Left ventricle myocardium inferior (tissue), 1 donor: ENCODE measurements at regions not wholly inside any gene's neighbourhood (a gene's known extent, or its start where the extent isn't known, plus 50 kb on each side); places are given as distances from the start of the nearest gene placed in this dataset.

Source experiments
- DNase-seq: peaks from one replicate; pipeline ENCODE4 v3.0.0-alpha.2; 2020
- H3K27ac ChIP-seq: fragments of 200-600 bp; replicated peaks from 2 replicates; pipeline ENCODE4 v1.8.0; 2021
- H3K27me3 ChIP-seq: fragments of 200-600 bp; 2 replicates; pipeline ENCODE4 v1.8.0; 2021; ENCODE audit warnings: low read depth
- H3K36me3 ChIP-seq: fragments of 200-600 bp; 2 replicates; pipeline ENCODE4 v1.8.0; 2021
- H3K4me1 ChIP-seq: fragments of 200-600 bp; 2 replicates; pipeline ENCODE4 v1.8.0; 2021
- H3K4me3 ChIP-seq: fragments of 200-600 bp; 2 replicates; pipeline ENCODE4 v1.8.0; 2021; ENCODE audit warnings: mild to moderate bottlenecking, moderate library complexity
- H3K9me3 ChIP-seq: fragments of 200-600 bp; replicated peaks from 2 replicates; pipeline ENCODE4 v1.8.0; 2021
- CTCF ChIP-seq: fragments of 200-600 bp; IDR thresholded peaks from 2 replicates; pipeline ENCODE4 v1.8.0; 2021; ENCODE audit warnings: antibody characterized with exemption, mild to moderate bottlenecking, borderline replicate concordance
- intact Hi-C: fragments of 100-400 bp; cut with micrococcal nuclease; formaldehyde crosslinking; loops from one replicate; pipeline ENCODE4 v1.11.0; 2022
- donor health status: DM: no; HTN: yes; CAD: no; lungs with severe emphysema.

DNA sequence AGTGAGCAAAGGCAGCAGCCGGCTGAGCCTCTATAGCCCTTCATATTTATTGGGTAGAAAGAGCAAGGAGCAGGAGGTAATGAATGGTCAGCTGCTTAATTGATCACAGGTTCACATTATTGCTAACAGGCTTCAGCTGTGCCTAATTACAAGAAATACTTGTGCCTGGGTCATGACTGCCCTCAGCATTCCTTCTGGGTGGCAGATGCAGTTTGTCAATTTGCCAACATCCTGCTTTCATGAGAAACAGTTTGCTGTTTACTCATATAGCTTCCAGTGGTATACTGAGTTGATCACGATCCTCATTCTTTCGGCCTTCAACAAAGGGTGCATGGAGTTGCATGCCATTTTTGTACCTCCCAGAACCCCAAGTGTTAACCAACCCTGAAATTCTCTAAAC, 81.0 kb upstream of the PLEKHG7 start:
- intact Hi-C loops = no loop called here
- H3K4me3 ChIP-seq = no peak overlapping the region
- no peaks in the 10 kb centered on the region for H3K4me1 ChIP-seq
- H3K27me3 ChIP-seq = no peaks in the 10 kb centered on the region
- no peak overlapping the region for H3K27ac ChIP-seq
- no peak for TF ChIP-seq CTCF
- no peaks in the 10 kb centered on the region for H3K36me3 ChIP-seq
- H3K9me3 ChIP-seq = peaks cover 8% of the 10 kb centered on the region
- DNase-seq = no peak

DNA sequence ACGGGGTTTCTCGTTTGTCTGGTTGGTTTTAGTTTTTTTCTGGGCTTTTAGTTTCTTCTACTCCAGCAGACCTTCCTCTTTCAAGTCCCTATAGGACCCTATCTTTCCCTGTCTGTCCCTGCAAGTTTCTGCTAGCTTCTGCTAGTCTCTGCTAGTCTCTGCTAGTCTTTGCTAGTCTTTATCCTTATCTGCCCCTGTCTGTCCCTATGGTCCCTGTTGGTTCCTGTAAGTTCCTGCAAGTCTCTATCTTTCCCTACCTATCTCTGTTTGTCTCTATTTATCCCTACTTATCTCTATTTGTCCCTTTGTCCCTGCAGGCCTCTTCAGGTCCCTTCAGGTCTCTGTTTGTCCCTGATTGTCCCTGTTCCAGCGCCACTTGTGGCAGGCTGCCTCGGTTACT, 81.5 kb upstream of the PLEKHG7 start:
- H3K4me3 ChIP-seq = no peak overlapping the region
- H3K27ac ChIP-seq = no peak overlapping the region
- no peaks in the 10 kb centered on the region for H3K4me1 ChIP-seq
- no peaks in the 10 kb centered on the region for H3K27me3 ChIP-seq
- H3K36me3 ChIP-seq = no peaks in the 10 kb centered on the region
- peaks cover 8% of the 10 kb centered on the region for H3K9me3 ChIP-seq
- no peak for DNase-seq
- intact Hi-C loops = no loop called here
- no peak for TF ChIP-seq CTCF

- no peaks in the 10 kb centered on the region for H3K4me1 ChIP-seq
- no peaks in the 10 kb centered on the region for H3K27me3 ChIP-seq
- TF ChIP-seq CTCF = no peak
- H3K36me3 ChIP-seq = no peaks in the 10 kb centered on the region
- H3K4me3 ChIP-seq = no peak overlapping the region
- intact Hi-C loops = no loop called here
- H3K27ac ChIP-seq = no peak overlapping the region
- peaks cover 8% of the 10 kb centered on the region for H3K9me3 ChIP-seq
- DNase-seq = no peak
These were observed 82.8 kb upstream of the PLEKHG7 start for GRCh38 chr12:92619730-92620684.

DNA sequence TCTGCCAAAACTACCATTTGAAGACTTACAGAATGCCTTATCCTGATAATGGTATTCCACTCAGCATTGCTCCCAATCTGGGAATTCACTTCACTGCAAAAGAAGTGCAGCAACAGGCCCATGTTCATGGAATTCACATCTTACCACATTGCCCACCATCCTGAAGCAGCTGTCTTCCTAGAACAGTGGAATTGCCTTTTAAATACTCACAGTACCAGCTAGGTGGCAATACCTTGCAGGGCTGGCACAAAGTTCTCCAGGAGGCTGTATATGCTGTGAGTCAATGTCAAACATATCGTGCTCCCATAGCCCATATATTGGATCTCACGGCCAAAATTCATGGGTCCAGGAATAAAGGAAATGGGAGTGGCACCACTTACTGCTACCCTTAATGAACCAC, 83.8 kb upstream of the PLEKHG7 start:
- Histone ChIP-seq H3K27me3 (no peaks in the 10 kb centered on the region), H3K27ac (no peak overlapping the region), H3K36me3 (no peaks in the 10 kb centered on the region), H3K9me3 (peaks cover 8% of the 10 kb centered on the region), H3K4me3 (no peak overlapping the region), H3K4me1 (no peaks in the 10 kb centered on the region)
- no peak for DNase-seq
- intact Hi-C loops = no loop called here
- TF ChIP-seq CTCF = no peak

- intact Hi-C loops = no loop called here
These were observed 87.1 kb upstream of the PLEKHG7 start for GRCh38 chr12:92615703-92616102.

More at GRCh38 chr12:92615703-92616102, 87.1 kb upstream of the PLEKHG7 start:
- no peak overlapping the region for H3K27ac ChIP-seq
- H3K4me1 ChIP-seq = no peaks in the 10 kb centered on the region
- no peaks in the 10 kb centered on the region for H3K27me3 ChIP-seq
- no peak for TF ChIP-seq CTCF
- no peaks in the 10 kb centered on the region for H3K9me3 ChIP-seq
- no peak overlapping the region for H3K4me3 ChIP-seq
- no peaks in the 10 kb centered on the region for H3K36me3 ChIP-seq
- no peak for DNase-seq
